Muscle layer of colon (tissue), 2 donors: ENCODE measurements at regions not wholly inside any gene's neighbourhood (a gene's known extent, or its start where the extent isn't known, plus 50 kb on each side); places are given as distances from the start of the nearest gene placed in this dataset.

Experiments
- H3K27ac ChIP-seq: one replicate; pipeline ENCODE4 v1.7.0; 2013; ENCODE audit warnings: low read depth, mild to moderate bottlenecking, low read length, moderate library complexity
- H3K27me3 ChIP-seq, 2 donors: one replicate each; pipeline ENCODE4 v1.7.0; 2013; ENCODE audit warnings: low read length in 2 of 2, mild to moderate bottlenecking in 2 of 2; ENCODE audit not compliant: insufficient read depth in 2 of 2, control insufficient read depth in 1 of 2
- H3K36me3 ChIP-seq: one replicate; pipeline ENCODE4 v1.7.0; 2013; ENCODE audit warnings: mild to moderate bottlenecking, low read length; ENCODE audit not compliant: insufficient read depth
- H3K4me1 ChIP-seq: one replicate; pipeline ENCODE4 v1.7.0; 2013; ENCODE audit warnings: mild to moderate bottlenecking, low read length; ENCODE audit not compliant: insufficient read depth
- H3K4me3 ChIP-seq, 2 donors: one replicate each; pipeline ENCODE4 v1.7.0; 2013; ENCODE audit warnings: low read length in 2 of 2, low read depth in 1 of 2, mild to moderate bottlenecking in 1 of 2, moderate library complexity in 1 of 2
- H3K9ac ChIP-seq: one replicate; pipeline ENCODE4 v1.7.0; 2013; ENCODE audit warnings: low read length
- H3K9me3 ChIP-seq: one replicate; pipeline ENCODE4 v1.7.0; 2013; ENCODE audit warnings: mild to moderate bottlenecking, low read length
- donor health status: abdominal sarcoma.
- donor health status: Adenocarcinoma of cecum.

DNA sequence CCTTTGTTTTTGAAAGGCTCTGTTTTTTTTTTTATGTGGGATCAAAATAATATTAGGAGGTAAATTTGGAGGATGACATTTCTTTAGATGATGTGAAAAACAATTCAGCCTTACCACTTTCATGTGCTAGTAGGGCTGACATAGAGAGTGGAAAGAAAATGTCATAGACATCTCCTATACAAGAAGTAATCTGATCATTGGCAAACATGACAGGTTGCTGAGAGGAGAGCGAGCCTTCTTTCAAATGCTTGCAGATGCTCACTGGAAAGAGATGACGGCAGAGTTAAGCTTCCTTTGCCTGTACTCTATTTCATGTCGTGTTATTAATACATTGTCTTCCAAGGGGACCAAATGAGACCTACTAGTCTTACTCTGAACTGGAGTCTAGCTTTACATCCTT is 160.1 kb upstream of the DAP start:
- no peaks in the 10 kb centered on the region for H3K4me1 ChIP-seq
- H3K9ac ChIP-seq: no peak overlapping the region
- no peaks in the 10 kb centered on the region for H3K9me3 ChIP-seq
- H3K27me3 ChIP-seq: no peaks in the 10 kb centered on the region
- no peak overlapping the region for H3K4me3 ChIP-seq
- H3K27ac ChIP-seq: no peak overlapping the region
- no peaks in the 10 kb centered on the region for H3K36me3 ChIP-seq

DNA sequence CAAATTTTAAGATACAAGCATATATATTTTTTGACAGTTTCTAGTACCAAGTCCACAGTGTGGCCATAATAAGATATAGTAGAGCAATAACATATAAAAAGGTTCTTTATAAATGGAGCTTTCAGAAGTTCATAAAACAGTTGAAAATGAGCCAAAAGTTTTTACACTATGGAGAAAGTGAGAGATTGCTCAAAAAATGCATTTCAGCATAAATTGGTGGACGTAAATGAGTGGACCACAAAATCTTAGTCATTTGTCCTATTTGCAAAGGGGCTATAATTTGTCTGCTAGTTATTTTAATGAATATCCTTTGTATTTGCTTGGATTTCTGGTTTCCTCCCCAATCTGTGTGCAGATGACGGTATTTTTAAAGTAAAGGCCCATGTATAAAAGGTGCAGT is 159.4 kb upstream of the DAP start:
- Histone ChIP-seq H3K27ac (no peak overlapping the region), H3K4me1 (no peaks in the 10 kb centered on the region), H3K4me3 (no peak overlapping the region), H3K9ac (no peak overlapping the region), H3K27me3 (no peaks in the 10 kb centered on the region), H3K36me3 (no peaks in the 10 kb centered on the region), H3K9me3 (no peaks in the 10 kb centered on the region)

DNA sequence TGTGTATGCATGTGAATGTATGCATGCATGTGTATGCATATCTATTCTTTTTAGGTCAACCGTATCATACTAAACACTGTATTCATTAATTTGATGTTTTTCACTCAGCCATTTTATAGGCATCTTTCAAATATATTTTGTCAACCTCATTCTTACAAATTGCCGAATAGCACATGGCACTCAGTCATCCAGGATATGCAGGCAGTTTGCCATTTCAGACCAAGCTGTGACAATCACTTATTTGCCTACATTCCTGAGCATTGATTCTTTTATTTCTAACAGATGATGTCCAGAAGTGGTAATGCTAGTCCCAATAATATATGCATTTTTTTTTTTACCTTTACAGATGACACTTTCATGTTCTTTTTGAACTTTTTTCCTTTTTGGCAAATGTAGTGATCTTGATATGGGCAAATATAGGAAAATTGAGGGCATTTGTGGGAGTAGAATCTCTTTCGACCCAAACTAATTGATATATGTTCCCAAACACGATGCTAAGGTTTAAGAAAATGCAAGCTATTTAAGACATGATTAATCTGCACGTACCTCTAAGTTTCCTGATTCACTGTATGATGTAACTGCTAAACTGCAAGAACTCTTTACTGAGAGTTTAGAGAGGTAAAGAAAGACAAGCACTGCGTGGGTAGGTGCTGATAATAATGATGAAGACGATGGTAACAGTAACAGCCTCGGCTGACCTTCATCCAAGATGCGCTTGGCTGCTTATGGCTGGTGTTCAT is 153.9 kb upstream of the DAP start:
- H3K9ac ChIP-seq: no peak overlapping the region
- no peak overlapping the region for H3K27ac ChIP-seq
- H3K4me3 ChIP-seq: no peak overlapping the region
- H3K36me3 ChIP-seq: no peaks in the 10 kb centered on the region
- H3K9me3 ChIP-seq: no peaks in the 10 kb centered on the region
- H3K4me1 ChIP-seq: no peaks in the 10 kb centered on the region
- no peaks in the 10 kb centered on the region for H3K27me3 ChIP-seq

DNA sequence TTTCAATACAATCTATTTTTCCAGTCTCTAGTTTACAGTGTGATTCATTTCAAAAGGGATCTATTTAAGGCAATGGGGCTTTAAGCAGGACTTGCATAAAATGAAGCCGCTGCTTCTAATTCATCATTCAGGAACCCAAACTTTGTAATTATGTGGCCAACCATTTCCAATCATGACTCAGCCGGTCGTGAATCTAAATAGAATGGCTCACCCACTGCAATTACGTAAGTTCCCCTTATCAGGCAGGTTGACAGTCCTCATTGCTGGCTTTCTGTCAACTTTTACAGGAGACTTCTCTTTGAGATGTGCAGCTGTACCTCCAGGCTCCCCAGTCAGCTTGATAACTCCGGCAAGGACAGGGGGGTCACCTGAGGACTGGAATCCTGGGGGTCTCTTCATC is 152.8 kb upstream of the DAP start:
- Histone ChIP-seq H3K4me3 (no peak overlapping the region), H3K27ac (no peak overlapping the region), H3K9me3 (no peaks in the 10 kb centered on the region), H3K36me3 (no peaks in the 10 kb centered on the region), H3K4me1 (no peaks in the 10 kb centered on the region), H3K9ac (no peak overlapping the region), H3K27me3 (no peaks in the 10 kb centered on the region)

DNA sequence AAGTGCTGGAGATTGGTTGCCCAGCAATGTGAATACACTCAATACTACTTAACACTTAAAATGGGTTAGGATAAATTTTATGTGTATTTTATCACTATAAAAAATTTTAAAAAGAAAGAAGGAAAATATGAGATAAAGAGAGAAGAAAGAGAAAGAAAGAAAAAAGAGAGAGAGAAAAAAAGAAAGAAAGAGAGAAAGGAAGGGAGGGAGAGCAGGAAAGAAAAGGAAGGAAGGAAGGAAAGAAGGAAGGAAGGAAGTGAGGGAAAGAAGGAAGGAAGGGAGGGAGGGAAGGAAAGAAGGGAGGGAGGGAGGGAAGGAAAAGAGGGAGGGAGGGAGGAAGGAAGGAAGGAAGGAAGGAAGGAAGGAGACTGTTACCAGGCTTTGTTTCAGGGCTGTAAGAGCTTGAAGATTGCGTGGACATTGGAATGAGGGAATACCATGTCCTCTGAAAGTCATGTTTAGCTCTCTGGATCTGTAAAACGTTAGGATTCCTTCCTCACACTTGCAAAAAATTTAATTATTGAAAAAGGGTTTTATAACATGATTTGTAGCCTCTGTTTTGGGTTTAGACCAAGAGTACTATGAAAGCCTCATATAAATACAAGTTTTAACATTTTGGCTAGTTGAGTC is 152.3 kb upstream of the DAP start:
- Histone ChIP-seq H3K4me3 (no peak overlapping the region), H3K27me3 (no peaks in the 10 kb centered on the region), H3K9ac (no peak overlapping the region), H3K27ac (no peak overlapping the region), H3K36me3 (no peaks in the 10 kb centered on the region), H3K9me3 (no peaks in the 10 kb centered on the region), H3K4me1 (no peaks in the 10 kb centered on the region)

DNA sequence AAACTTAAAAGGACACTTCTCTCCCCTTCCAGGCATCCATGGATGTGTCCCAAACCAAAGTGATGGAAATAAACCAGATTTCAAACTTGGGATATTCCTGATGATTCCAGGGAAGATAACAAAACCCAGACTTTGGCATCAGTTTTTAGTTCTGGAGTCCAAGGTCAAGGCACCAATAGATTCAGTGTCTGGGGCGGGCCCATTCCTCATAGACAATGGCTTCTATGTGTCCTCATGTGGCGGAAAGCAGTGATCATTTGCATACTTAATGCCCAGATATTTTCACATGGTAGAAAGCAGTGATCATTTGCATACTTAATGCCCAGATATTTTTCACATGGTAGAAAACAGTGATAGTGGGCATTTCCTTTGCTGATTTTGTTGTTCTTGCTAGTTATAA is 151.4 kb upstream of the DAP start:
- H3K27ac ChIP-seq: no peak overlapping the region
- H3K9ac ChIP-seq: no peak overlapping the region
- H3K9me3 ChIP-seq: no peaks in the 10 kb centered on the region
- no peaks in the 10 kb centered on the region for H3K27me3 ChIP-seq
- H3K4me3 ChIP-seq: no peak overlapping the region
- no peaks in the 10 kb centered on the region for H3K4me1 ChIP-seq
- H3K36me3 ChIP-seq: no peaks in the 10 kb centered on the region

DNA sequence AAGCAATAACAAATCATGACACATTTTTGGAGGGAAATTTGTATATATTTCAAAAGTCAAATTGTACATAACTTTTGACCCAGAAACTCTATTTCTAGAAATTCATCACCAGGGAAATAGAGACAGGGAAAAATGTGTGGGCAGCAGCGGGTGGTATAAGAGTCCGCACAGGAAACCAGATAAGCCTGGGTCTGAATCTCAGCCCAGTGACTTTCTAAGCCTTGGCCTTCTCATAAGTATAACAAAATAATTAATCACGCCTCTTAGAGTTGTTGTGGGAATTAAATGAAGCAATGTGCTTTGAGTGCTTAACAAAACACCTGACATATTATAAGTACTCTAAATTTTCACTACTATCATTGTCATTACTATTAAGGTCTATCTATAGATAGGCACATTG is 149.2 kb upstream of the DAP start:
- no peaks in the 10 kb centered on the region for H3K27me3 ChIP-seq
- no peak overlapping the region for H3K27ac ChIP-seq
- H3K4me3 ChIP-seq: no peak overlapping the region

DNA sequence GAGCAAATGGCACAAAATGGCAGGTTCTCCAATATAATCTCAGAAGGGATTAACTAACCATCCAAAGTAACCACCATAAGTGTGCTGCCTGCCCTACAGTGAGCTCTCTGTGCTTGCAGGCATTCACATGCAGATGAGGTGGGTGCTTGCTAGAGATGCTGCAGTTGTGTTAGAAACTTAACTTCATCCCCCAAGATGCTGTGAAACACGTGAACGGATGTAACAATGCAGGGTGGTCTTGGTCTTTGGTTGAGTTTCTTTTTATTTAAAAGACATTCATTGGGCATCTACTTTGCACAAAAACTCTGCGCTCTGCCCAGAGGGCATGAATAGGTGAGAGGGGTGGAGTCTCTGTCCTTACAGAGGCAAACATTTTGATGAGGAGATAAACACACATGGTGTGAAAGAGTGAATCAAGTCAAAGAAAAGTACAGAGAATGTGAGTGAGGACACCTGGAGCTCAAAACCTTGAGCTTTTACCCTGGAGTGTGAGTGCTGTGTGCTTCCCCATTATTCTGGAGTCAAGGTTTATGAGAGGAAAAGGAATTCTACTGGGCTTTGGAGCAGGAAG is 143.9 kb upstream of the DAP start:
- H3K4me1 ChIP-seq: no peaks in the 10 kb centered on the region
- no peaks in the 10 kb centered on the region for H3K36me3 ChIP-seq
- no peaks in the 10 kb centered on the region for H3K27me3 ChIP-seq
- H3K4me3 ChIP-seq: no peak overlapping the region
- H3K9ac ChIP-seq: no peak overlapping the region
- no peaks in the 10 kb centered on the region for H3K9me3 ChIP-seq
- no peak overlapping the region for H3K27ac ChIP-seq

More for the DNA sequence above, 149.2 kb upstream of the DAP start:
- Histone ChIP-seq H3K36me3 (no peaks in the 10 kb centered on the region), H3K9ac (no peak overlapping the region), H3K9me3 (no peaks in the 10 kb centered on the region), H3K4me1 (no peaks in the 10 kb centered on the region)

DNA sequence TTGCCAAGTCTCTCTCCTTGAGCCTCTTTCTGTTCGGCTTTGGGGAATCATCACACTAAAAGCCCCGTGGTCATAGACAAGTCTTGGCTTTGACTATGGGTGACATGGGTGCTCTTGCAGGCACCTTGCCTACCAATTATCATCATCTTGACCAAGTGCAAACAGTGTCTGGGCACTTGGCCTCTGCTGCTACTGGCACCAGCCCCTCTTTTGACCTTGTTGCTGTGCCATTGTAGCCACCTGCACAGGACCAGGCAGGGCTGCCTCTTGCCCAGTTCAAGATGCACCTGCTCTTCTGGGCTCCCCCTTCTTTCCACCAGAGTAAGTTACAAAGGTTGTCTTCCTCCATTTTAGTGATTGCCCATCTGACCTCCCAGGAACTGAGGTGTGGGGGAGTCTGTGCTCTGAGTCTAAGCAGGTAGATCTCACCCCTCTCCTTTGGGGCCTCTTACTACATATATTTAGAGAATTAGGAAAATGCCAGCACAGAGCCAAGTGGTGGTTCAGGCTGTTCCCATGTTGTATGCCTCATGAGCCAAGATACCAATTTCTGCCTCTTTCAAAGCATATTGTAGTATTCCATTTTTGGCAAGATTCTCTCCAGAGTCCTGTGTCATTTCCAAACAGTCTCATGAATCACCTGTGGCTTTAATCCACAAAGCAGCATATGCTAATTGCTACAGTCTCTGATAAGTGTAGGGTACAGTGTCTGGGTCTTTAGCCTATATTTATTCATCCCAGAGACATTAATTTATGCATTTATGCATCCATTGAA is 142.9 kb upstream of the DAP start:
- Histone ChIP-seq H3K4me1 (no peaks in the 10 kb centered on the region), H3K4me3 (no peak overlapping the region), H3K27me3 (no peaks in the 10 kb centered on the region), H3K27ac (no peak overlapping the region), H3K36me3 (no peaks in the 10 kb centered on the region), H3K9me3 (no peaks in the 10 kb centered on the region), H3K9ac (no peak overlapping the region)

DNA sequence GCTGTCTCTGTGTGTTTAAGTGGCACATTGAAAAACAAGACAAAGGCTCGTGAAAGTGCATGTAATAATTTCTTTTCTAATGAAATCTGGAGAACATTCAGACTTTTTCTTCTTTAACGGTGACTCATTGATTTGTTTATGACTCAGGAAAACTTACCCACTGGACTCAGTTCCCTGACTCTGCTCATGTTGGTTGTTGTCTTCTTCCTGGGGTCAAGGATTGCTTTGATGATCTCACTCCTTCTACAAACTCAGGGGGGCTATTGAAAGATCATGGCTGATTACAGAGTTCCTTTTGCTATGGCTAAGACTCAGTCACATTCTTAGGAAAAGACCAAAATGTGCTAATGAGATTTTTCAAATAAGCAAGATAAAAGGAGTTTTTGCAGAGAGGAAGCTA is 141.1 kb upstream of the DAP start:
- Histone ChIP-seq H3K9ac (no peak overlapping the region), H3K4me3 (no peak overlapping the region), H3K36me3 (no peaks in the 10 kb centered on the region), H3K9me3 (no peaks in the 10 kb centered on the region), H3K27ac (no peak overlapping the region), H3K27me3 (no peaks in the 10 kb centered on the region), H3K4me1 (no peaks in the 10 kb centered on the region)

DNA sequence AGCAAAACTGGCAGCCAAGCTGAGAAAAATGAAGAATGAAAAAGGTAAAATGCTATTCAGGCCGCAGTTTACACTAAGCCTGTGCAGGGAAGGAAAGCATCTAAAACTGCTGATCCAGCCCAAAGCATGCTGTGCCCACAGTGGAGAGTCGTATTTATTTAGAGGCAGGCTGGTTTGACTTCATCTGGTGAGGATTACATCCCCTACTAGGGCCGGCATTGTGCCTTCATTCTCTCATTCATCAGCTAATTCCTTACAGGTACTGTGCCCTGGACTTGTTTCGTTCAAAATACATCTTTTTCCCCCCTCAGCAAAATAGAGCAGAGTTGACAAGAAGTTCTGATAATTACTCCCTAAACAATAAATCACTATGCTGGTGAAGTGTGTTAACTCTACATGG is 137.5 kb upstream of the DAP start:
- Histone ChIP-seq H3K4me3 (no peak overlapping the region), H3K4me1 (no peaks in the 10 kb centered on the region), H3K36me3 (no peaks in the 10 kb centered on the region), H3K9ac (no peak overlapping the region), H3K27ac (no peak overlapping the region), H3K9me3 (no peaks in the 10 kb centered on the region), H3K27me3 (no peaks in the 10 kb centered on the region)
